ENCODE measurements at regions not wholly inside any gene's neighbourhood (a gene's known extent, or its start where the extent isn't known, plus 50 kb on each side); places are given as distances from the start of the nearest gene placed in this dataset.
"Not testable (repeated sequence)": the region's sequence is repeated elsewhere in the genome, so short reads cannot be mapped to it uniquely, and the experiment has no call there.

- H3K9ac ChIP-seq (ENCODE audit: insufficient read depth in 1 of 2, low read length in 2 of 2): peak overlapping the region; percentile 49 to 55
- ATAC-seq (ENCODE audit: insufficient read depth, low FRiP score) (peak; percentile 73), DNase-seq (peak; percentile 57 to 65 (median 59))
- WGBS, 2 donors: 2 to 3% methylated on average over 37 to 66 of the region's 66 CpGs
- H3K27ac ChIP-seq (ENCODE audit: low read depth in 1 of 2, low read length in 1 of 2): peak overlapping the region; percentile 76 to 94
- H3K4me3 ChIP-seq: peak overlapping the region; percentile 60
- not testable (repeated sequence) for H3K36me3 ChIP-seq (ENCODE audit: control insufficient read depth in 4 of 4, insufficient read depth in 4 of 4, low read length in 4 of 4); H3K9me3 ChIP-seq (ENCODE audit: control insufficient read depth in 4 of 4, insufficient read depth in 3 of 4, low read length in 3 of 4); H3K27me3 ChIP-seq (ENCODE audit: control insufficient read depth in 3 of 3, insufficient read depth in 3 of 3, low read length in 2 of 3); H3K4me1 ChIP-seq (ENCODE audit: control insufficient read depth in 5 of 5, insufficient read depth in 5 of 5, low read length in 5 of 5)
Observed at GRCh38 chr7:32727483-32728411, 163.8 kb downstream of the KBTBD2 start.

DNA sequence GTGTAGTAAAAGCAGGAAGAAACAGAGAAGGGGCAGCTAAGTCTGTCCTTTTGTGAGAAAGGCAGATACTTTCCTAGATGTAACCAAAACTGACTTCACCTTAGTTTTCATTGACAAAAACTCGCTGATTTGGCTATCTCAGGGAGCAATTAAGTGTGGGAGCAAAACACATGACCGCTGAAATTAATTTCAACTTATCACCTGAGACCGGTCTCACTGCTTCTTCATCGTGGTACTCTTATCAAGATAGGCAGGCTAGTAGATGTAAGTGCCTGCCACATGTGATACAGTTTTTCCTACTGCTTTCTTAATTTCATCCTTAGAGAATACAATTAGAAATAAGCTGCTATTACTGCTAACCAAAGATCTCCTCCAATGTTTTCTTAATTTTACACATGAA is 168.7 kb downstream of the KBTBD2 start:
- not testable (repeated sequence) for H3K4me1 ChIP-seq (ENCODE audit: control insufficient read depth in 5 of 5, insufficient read depth in 5 of 5, low read length in 5 of 5); H3K4me3 ChIP-seq; H3K36me3 ChIP-seq (ENCODE audit: control insufficient read depth in 4 of 4, insufficient read depth in 4 of 4, low read length in 4 of 4); H3K27me3 ChIP-seq (ENCODE audit: control insufficient read depth in 3 of 3, insufficient read depth in 3 of 3, low read length in 2 of 3); H3K9ac ChIP-seq (ENCODE audit: insufficient read depth in 1 of 2, low read length in 2 of 2); H3K27ac ChIP-seq (ENCODE audit: low read depth in 1 of 2, low read length in 1 of 2); ATAC-seq (ENCODE audit: insufficient read depth, low FRiP score); H3K9me3 ChIP-seq (ENCODE audit: control insufficient read depth in 4 of 4, insufficient read depth in 3 of 4, low read length in 3 of 4); DNase-seq
- 87 to 95% methylated on average over 4 of the region's 4 CpGs for WGBS, 2 donors

DNA sequence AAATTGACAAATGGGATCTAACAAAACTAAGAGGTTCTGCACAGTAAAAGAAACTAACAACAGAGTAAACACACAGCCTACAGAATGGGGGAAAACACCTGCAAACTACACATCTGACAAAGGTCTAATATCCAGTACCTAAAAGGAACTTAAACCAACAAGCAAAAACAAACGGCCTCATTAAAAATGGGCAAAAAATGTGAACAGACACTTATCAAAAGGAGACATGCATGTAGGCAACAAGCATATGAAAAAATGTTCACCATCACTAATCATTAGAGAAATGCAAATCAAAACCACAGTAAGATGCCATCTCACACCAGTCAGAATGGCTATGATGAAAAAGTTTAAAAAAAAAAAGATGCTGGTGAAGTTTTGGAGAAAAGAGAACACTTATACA is 197.4 kb downstream of the KBTBD2 start:
- ATAC-seq (ENCODE audit: insufficient read depth, low FRiP score): no peak
- Histone ChIP-seq H3K36me3 (ENCODE audit: control insufficient read depth in 4 of 4, insufficient read depth in 4 of 4, low read length in 4 of 4) (no peaks in the 10 kb centered on the region), H3K9me3 (ENCODE audit: control insufficient read depth in 4 of 4, insufficient read depth in 3 of 4, low read length in 3 of 4) (peaks cover 0 to 2% (median 0%) of the 10 kb centered on the region in 4 donors), H3K27me3 (ENCODE audit: control insufficient read depth in 3 of 3, insufficient read depth in 3 of 3, low read length in 2 of 3) (no peaks in the 10 kb centered on the region), H3K9ac (ENCODE audit: insufficient read depth in 1 of 2, low read length in 2 of 2) (no peak overlapping the region), H3K27ac (ENCODE audit: low read depth in 1 of 2, low read length in 1 of 2) (no peak overlapping the region), H3K4me3 (no peak overlapping the region), H3K4me1 (ENCODE audit: control insufficient read depth in 5 of 5, insufficient read depth in 5 of 5, low read length in 5 of 5) (no peaks in the 10 kb centered on the region)
- 95 to 100% methylated on average over 1 of the region's 1 CpG for WGBS, 2 donors
- no peak for DNase-seq
- TF ChIP-seq, protein P1, sequence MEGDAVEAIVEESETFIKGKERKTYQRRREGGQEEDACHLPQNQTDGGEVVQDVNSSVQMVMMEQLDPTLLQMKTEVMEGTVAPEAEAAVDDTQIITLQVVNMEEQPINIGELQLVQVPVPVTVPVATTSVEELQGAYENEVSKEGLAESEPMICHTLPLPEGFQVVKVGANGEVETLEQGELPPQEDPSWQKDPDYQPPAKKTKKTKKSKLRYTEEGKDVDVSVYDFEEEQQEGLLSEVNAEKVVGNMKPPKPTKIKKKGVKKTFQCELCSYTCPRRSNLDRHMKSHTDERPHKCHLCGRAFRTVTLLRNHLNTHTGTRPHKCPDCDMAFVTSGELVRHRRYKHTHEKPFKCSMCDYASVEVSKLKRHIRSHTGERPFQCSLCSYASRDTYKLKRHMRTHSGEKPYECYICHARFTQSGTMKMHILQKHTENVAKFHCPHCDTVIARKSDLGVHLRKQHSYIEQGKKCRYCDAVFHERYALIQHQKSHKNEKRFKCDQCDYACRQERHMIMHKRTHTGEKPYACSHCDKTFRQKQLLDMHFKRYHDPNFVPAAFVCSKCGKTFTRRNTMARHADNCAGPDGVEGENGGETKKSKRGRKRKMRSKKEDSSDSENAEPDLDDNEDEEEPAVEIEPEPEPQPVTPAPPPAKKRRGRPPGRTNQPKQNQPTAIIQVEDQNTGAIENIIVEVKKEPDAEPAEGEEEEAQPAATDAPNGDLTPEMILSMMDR (IDR thresholded peaks at IDR 0.05; ENCODE audit: control extremely low read depth, extremely low read depth): no peak

DNA sequence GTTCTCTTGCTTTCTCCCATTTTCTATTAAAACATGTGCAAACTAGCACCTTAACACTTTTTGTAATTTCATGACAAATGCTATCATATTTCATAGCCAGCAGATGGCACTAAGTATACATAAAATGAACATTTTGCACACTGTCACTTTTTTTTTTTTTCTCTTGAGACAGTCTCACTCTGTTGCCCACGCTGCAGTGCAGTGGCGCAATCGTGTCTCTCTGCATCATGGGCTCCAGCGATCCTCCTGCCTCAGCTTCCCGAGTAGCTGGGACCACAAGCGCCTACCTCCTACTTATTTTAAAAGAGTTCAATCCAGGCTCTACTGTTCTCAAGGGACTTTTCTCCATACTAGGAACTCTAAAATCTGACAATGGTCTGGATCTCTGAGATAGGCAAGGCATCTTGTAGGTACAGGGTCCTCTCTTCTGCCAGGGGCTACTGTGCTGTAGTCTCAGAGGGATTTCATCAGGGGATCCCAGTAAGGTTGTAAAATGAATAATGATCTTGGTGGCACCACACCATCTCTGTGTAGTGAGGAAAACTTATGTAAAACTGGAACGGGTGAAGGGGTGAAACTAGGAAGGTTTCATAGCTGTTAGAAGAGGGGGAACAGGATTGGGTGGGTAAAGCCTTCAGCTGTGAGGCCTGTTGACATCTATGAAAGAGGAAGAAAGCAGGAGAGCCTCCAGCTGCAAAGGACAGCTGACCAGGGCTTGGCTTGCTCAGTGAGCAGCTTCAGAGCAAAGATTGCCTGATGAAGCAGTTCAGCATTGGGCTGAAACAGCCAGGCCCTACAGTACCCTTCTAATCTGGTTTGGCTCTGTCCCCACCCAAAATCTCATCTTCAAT is 196.9 kb downstream of the AVL9 start:
- not testable (repeated sequence) for H3K4me3 ChIP-seq; H3K27ac ChIP-seq (ENCODE audit: low read depth in 1 of 2, low read length in 1 of 2); H3K27me3 ChIP-seq (ENCODE audit: control insufficient read depth in 3 of 3, insufficient read depth in 3 of 3, low read length in 2 of 3); H3K36me3 ChIP-seq (ENCODE audit: control insufficient read depth in 4 of 4, insufficient read depth in 4 of 4, low read length in 4 of 4); H3K9ac ChIP-seq (ENCODE audit: insufficient read depth in 1 of 2, low read length in 2 of 2); H3K4me1 ChIP-seq (ENCODE audit: control insufficient read depth in 5 of 5, insufficient read depth in 5 of 5, low read length in 5 of 5); H3K9me3 ChIP-seq (ENCODE audit: control insufficient read depth in 4 of 4, insufficient read depth in 3 of 4, low read length in 3 of 4)
- peak; percentile 34 to 59 (median 56) for DNase-seq
- ATAC-seq (ENCODE audit: insufficient read depth, low FRiP score): peak; percentile 81
- 17 to 22% methylated on average over 7 of the region's 7 CpGs for whole genome bisulfite sequencing, 2 donors

DNA sequence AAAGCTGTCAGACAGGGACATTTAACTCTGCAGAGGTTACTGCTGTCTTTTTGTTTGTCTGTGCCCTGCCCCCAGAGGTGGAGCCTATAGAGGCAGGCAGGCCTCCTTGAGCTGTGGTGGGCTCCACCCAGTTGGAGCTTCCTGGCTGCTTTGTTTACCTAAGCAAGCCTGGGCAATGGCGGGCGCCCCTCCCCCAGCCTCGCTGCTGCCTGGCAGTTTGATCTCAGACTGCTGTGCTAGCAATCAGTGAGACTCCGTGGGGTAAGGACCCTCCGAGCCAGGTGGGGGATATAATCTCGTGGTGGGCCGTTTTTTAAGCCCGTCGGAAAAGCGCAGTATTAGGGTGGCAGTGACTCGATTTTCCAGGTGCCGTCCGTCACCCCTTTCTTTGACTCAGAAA is 192.8 kb downstream of the AVL9 start:
- WGBS, 2 donors: 89 to 98% methylated on average over 10 to 13 of the region's 13 CpGs
- not testable (repeated sequence) for H3K9me3 ChIP-seq (ENCODE audit: control insufficient read depth in 4 of 4, insufficient read depth in 3 of 4, low read length in 3 of 4); H3K4me3 ChIP-seq; H3K27me3 ChIP-seq (ENCODE audit: control insufficient read depth in 3 of 3, insufficient read depth in 3 of 3, low read length in 2 of 3); H3K36me3 ChIP-seq (ENCODE audit: control insufficient read depth in 4 of 4, insufficient read depth in 4 of 4, low read length in 4 of 4); DNase-seq; H3K4me1 ChIP-seq (ENCODE audit: control insufficient read depth in 5 of 5, insufficient read depth in 5 of 5, low read length in 5 of 5); H3K9ac ChIP-seq (ENCODE audit: insufficient read depth in 1 of 2, low read length in 2 of 2); ATAC-seq (ENCODE audit: insufficient read depth, low FRiP score); H3K27ac ChIP-seq (ENCODE audit: low read depth in 1 of 2, low read length in 1 of 2)
